Spleen (tissue), 7 donors: ENCODE measurements at regions not wholly inside any gene's neighbourhood (a gene's known extent, or its start where the extent isn't known, plus 50 kb on each side); places are given as distances from the start of the nearest gene placed in this dataset.

Source experiments
- POLR2A ChIP-seq, 3 donors: fragments of 450-650 bp; IDR thresholded peaks; one replicate each; pipeline ENCODE4 v1.5.1; 2017; ENCODE audit warnings: antibody characterized with exemption in 3 of 3, mild to moderate bottlenecking in 1 of 3
- POLR2AphosphoS5 ChIP-seq, 3 donors: sonication (generic); formaldehyde crosslinking; IDR thresholded peaks; one replicate each; pipeline ENCODE4 v1.5.1; 2017; ENCODE audit warnings: antibody characterized with exemption in 3 of 3
- TF ChIP-seq, protein P1 (sequence below), 11 experiments: fragments of 200-600 bp in 7 of 11; fragments of 450-650 bp in 4 of 11; sonication (generic) in 4 of 11; IDR thresholded peaks in 8 of 11; conservative IDR thresholded peaks in 3 of 11; 1 replicate in 7 of 11; 2 replicates in 4 of 11; pipeline versions ENCODE4 v1.4.0 to v1.8.0; 2016 to 2021; ENCODE audit warnings: antibody characterized with exemption in 11 of 11, inconsistent platforms in 4 of 11, mild to moderate bottlenecking in 1 of 11
- donor health status: DM: no; HTN: no; CAD: no; lungs with moderate emphysema.
- donor health status: DM: no; HTN: no; CAD: no.
- donor health status: DM: no; HTN: no; CAD: no.

DNA sequence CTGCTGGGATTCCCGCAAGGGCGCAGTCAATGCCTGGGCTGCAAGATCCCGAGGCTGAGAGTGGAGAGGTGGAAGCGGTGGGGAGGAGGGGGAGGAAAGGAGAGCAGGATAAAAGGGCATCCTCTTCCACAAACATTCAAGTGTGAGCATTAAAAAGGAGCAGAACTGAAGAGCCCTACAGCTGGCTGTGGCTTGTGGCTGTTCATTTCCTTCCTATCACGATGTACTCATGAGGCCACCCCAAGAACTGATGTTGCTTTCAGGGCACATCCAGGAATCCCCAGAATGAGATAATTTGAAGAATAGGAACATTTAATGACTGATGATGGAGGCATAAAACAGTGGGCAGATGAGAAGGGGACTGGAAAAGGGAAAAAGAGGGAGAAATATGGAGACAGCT, 230.8 kb upstream of the SMIM21 start:
- TF ChIP-seq, protein P1, sequence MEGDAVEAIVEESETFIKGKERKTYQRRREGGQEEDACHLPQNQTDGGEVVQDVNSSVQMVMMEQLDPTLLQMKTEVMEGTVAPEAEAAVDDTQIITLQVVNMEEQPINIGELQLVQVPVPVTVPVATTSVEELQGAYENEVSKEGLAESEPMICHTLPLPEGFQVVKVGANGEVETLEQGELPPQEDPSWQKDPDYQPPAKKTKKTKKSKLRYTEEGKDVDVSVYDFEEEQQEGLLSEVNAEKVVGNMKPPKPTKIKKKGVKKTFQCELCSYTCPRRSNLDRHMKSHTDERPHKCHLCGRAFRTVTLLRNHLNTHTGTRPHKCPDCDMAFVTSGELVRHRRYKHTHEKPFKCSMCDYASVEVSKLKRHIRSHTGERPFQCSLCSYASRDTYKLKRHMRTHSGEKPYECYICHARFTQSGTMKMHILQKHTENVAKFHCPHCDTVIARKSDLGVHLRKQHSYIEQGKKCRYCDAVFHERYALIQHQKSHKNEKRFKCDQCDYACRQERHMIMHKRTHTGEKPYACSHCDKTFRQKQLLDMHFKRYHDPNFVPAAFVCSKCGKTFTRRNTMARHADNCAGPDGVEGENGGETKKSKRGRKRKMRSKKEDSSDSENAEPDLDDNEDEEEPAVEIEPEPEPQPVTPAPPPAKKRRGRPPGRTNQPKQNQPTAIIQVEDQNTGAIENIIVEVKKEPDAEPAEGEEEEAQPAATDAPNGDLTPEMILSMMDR (IDR thresholded peaks at IDR 0.05 in 8 of 11, conservative IDR thresholded peaks at IDR 0.05 in 3 of 11): no peak
- no peak for TF ChIP-seq POLR2A (IDR thresholded peaks at IDR 0.05)
- no peak for TF ChIP-seq POLR2AphosphoS5 (IDR thresholded peaks at IDR 0.05)
